ENCODE measurements at regions not wholly inside any gene's neighbourhood (a gene's known extent, or its start where the extent isn't known, plus 50 kb on each side); places are given as distances from the start of the nearest gene placed in this dataset.

DNA sequence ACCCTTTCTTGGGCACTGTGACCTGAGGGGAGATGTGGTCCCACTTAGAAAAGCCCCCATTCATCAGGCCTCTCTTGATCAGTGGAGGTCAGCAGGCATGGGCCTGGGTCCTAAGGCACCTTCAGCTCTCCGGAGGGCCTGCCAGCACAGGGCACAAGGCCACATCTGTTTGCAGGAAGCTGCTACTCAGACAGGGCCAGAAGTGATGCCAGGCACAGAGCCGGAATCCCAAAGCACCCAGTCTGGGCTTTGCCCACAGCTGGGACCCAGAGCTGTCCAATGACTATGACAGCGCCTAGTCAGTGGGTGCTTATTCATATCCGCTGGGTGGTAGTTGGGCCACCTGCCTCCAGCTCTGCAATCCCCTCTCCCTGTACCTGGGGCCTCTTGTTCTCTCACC, 63.2 kb upstream of the ELN start:
- TF ChIP-seq ETV6 (IDR thresholded peaks at IDR 0.05; ENCODE audit: borderline replicate concordance in 1 of 2, low read depth in 2 of 2, low read length in 1 of 2) (no peak), ETV6 (CRISPR knock-in tag; IDR thresholded peaks at IDR 0.05; ENCODE audit: borderline replicate concordance) (no peak), RAD21 (CRISPR knock-in tag; conservative IDR thresholded peaks at IDR 0.05 in 1 of 2, IDR thresholded peaks at IDR 0.05 in 1 of 2) (no peak), ZNF274 (IDR thresholded peaks at IDR 0.05; ENCODE audit: borderline replicate concordance, low read depth, low read length) (no peak), ZNF232 (CRISPR knock-in tag; IDR thresholded peaks at IDR 0.05) (no peak), ATF2 (CRISPR knock-in tag; IDR thresholded peaks at IDR 0.05) (no peak), SRSF7 (optimal IDR thresholded peaks at IDR 0.05; ENCODE audit: low read depth, low read length) (no peak), ZNF282 (CRISPR knock-in tag; IDR thresholded peaks at IDR 0.05) (no peak), ZNF77 (CRISPR knock-in tag; IDR thresholded peaks at IDR 0.05) (no peak), ZFPM2 (CRISPR knock-in tag; IDR thresholded peaks at IDR 0.05) (no peak), IRF2 (CRISPR knock-in tag; IDR thresholded peaks at IDR 0.05) (no peak), CTCF (IDR thresholded peaks at IDR 0.05 in 2 of 3, conservative IDR thresholded peaks at IDR 0.05 in 1 of 3; ENCODE audit: insufficient read depth in 2 of 3, low read depth in 1 of 3, low read length in 3 of 3) (no peak)
